Esophagus (tissue), 2 donors: ENCODE measurements at regions not wholly inside any gene's neighbourhood (a gene's known extent, or its start where the extent isn't known, plus 50 kb on each side); places are given as distances from the start of the nearest gene placed in this dataset.

Experiments
- H3K27ac ChIP-seq, 2 donors: one replicate each; pipeline ENCODE4 v1.5.1; 2013; ENCODE audit warnings: low read depth in 2 of 2, mild to moderate bottlenecking in 2 of 2, inconsistent platforms in 1 of 2, low read length in 1 of 2, moderate library complexity in 1 of 2
- H3K27me3 ChIP-seq, 2 donors: one replicate each; pipeline ENCODE4 v1.6.1; 2013; ENCODE audit warnings: low read length in 2 of 2, control low read depth in 1 of 2, mild to moderate bottlenecking in 1 of 2; ENCODE audit not compliant: insufficient read depth in 2 of 2, control insufficient read depth in 1 of 2
- H3K36me3 ChIP-seq, 2 donors: one replicate each; pipeline ENCODE4 v1.6.1; 2013; ENCODE audit warnings: low read length in 1 of 2; ENCODE audit not compliant: control insufficient read depth in 2 of 2, insufficient read depth in 2 of 2
- H3K4me1 ChIP-seq, 2 donors: one replicate each; pipeline ENCODE4 v1.6.1; 2013; ENCODE audit warnings: low read length in 1 of 2; ENCODE audit not compliant: control insufficient read depth in 2 of 2, insufficient read depth in 2 of 2
- H3K4me3 ChIP-seq, 2 donors: one replicate each; pipeline ENCODE4 v1.5.1; 2013; ENCODE audit warnings: low read length in 2 of 2, mild to moderate bottlenecking in 2 of 2, low read depth in 1 of 2, moderate library complexity in 1 of 2
- H3K9me3 ChIP-seq, 2 donors: one replicate each; pipeline ENCODE4 v1.6.1; 2013; ENCODE audit warnings: mild to moderate bottlenecking in 2 of 2, low read depth in 1 of 2, low read length in 1 of 2, moderate library complexity in 1 of 2; ENCODE audit not compliant: control insufficient read depth in 2 of 2, insufficient read depth in 1 of 2
- WGBS, 2 donors: extraction: QIAGEN DNeasy Blood & Tissue Kit; methylation state at CpG; one replicate each; pipeline ENCODE4 v1.1.7; 2013; 5-methylcytosine and 5-hydroxymethylcytosine counted together
- donor health status: healthy with polysubstance abuse.
- donor health status: Bipolar disorder and iron deficiency.

- Histone ChIP-seq H3K36me3 (no peaks in the 10 kb centered on the region), H3K4me1 (no peaks in the 10 kb centered on the region), H3K4me3 (no peak overlapping the region), H3K27ac (no peak overlapping the region), H3K27me3 (no peaks in the 10 kb centered on the region), H3K9me3 (no peaks in the 10 kb centered on the region)
- 42 to 58% methylated on average over 3 of the region's 3 CpGs for WGBS, 2 donors
Measured at GRCh38 chr14:87148655-87149054, 844.3 kb downstream of the GALC start.

GRCh38 chr14:87142551-87143211 lies 850.3 kb downstream of the GALC start:
- Histone ChIP-seq H3K4me1 (no peaks in the 10 kb centered on the region), H3K4me3 (no peak overlapping the region), H3K27me3 (no peaks in the 10 kb centered on the region), H3K27ac (no peak overlapping the region), H3K9me3 (no peaks in the 10 kb centered on the region), H3K36me3 (no peaks in the 10 kb centered on the region)
- WGBS, 2 donors: 73 to 86% methylated on average over 3 of the region's 3 CpGs

DNA sequence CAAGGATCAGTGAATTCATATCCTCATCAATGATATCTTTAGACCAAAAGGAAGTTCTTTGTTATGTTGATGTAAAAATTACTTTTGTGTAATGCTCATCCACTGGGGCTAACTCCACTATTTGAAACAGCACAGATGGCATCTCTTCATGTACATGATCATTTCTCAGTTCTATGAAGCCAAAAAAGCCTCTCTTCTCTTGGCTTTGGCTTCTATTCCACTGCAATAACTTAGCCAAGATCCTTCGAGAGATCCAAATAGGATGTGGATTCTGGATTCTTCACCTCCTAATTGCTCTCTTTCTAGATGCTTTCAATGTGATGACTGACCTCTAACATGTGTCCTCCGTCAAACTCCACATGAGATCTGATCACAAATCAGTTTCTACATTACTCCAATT lies 851.2 kb downstream of the GALC start:
- Histone ChIP-seq H3K4me1 (no peaks in the 10 kb centered on the region), H3K4me3 (no peak overlapping the region), H3K36me3 (no peaks in the 10 kb centered on the region), H3K27ac (no peak overlapping the region), H3K27me3 (no peaks in the 10 kb centered on the region), H3K9me3 (no peaks in the 10 kb centered on the region)
- WGBS, 2 donors: 56 to 60% methylated on average over 2 of the region's 2 CpGs

- Histone ChIP-seq H3K27me3 (no peaks in the 10 kb centered on the region), H3K9me3 (no peaks in the 10 kb centered on the region), H3K4me3 (no peak overlapping the region), H3K4me1 (no peaks in the 10 kb centered on the region), H3K36me3 (no peaks in the 10 kb centered on the region), H3K27ac (no peak overlapping the region)
- WGBS, 2 donors: 64 to 72% methylated on average over 2 of the region's 2 CpGs
Measured at GRCh38 chr14:87139299-87139698, 853.7 kb downstream of the GALC start.

GRCh38 chr14:87133073-87133801 lies 859.7 kb downstream of the GALC start:
- Histone ChIP-seq H3K27me3 (no peaks in the 10 kb centered on the region), H3K36me3 (no peaks in the 10 kb centered on the region), H3K4me3 (no peak overlapping the region), H3K4me1 (no peaks in the 10 kb centered on the region), H3K27ac (no peak overlapping the region), H3K9me3 (no peaks in the 10 kb centered on the region)
- WGBS, 2 donors: 36 to 52% methylated on average over 4 of the region's 4 CpGs

GRCh38 chr14:87131879-87132278 lies 861.1 kb downstream of the GALC start:
- Histone ChIP-seq H3K36me3 (no peaks in the 10 kb centered on the region), H3K27ac (no peak overlapping the region), H3K4me3 (no peak overlapping the region), H3K27me3 (no peaks in the 10 kb centered on the region), H3K9me3 (no peaks in the 10 kb centered on the region), H3K4me1 (no peaks in the 10 kb centered on the region)
- 28 to 46% methylated on average over 5 of the region's 5 CpGs for WGBS, 2 donors

GRCh38 chr14:87122166-87122565 lies 870.8 kb downstream of the GALC start:
- Histone ChIP-seq H3K4me3 (no peak overlapping the region), H3K27me3 (no peaks in the 10 kb centered on the region), H3K4me1 (no peaks in the 10 kb centered on the region), H3K36me3 (no peaks in the 10 kb centered on the region), H3K27ac (no peak overlapping the region), H3K9me3 (no peaks in the 10 kb centered on the region)

DNA sequence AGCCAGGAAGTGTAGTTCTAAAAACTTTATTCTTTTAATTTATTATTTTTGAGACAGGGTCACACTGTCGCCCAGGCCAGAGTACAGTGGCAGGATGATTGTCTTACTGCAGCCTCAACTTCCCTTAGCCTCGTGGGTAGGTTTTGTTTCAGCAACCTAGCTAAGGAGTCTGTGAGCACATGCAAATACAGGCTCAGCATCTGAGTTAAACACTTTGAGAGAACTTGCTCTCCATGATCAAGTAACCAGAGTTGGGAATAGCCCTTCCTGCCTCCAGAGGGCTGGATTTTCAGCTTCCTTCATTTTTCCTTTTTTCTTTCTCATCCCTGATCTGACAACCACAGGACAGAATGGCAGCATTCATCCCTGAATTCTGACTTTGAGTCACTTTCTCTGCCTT lies 871.3 kb downstream of the GALC start:
- H3K4me3 ChIP-seq: no peak overlapping the region
- H3K9me3 ChIP-seq: no peaks in the 10 kb centered on the region
- H3K27me3 ChIP-seq: no peaks in the 10 kb centered on the region
- H3K4me1 ChIP-seq: no peaks in the 10 kb centered on the region
- no peaks in the 10 kb centered on the region for H3K36me3 ChIP-seq
- no peak overlapping the region for H3K27ac ChIP-seq
- 63 to 66% methylated on average over 2 of the region's 2 CpGs for WGBS, 2 donors

DNA sequence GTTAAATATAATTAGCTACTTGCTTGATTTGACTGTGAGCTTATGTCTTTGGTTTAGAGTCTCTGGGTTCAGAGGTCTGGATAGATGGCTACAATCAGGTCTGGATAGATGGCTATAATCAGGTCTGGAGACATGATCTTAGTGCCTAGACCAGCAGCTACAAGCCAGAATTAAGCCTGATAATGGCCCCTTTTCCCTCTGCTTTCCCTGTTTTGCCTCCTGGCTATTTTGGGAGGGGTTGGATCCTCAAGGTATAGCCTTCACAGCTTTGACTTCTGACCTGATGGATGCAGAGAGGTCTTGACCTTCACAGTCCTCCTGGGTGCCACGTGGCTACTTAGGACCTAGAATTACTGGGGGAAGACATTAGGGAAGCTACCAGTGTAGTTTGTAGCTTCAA lies 877.7 kb downstream of the GALC start:
- no peaks in the 10 kb centered on the region for H3K27me3 ChIP-seq
- no peaks in the 10 kb centered on the region for H3K9me3 ChIP-seq
- no peak overlapping the region for H3K27ac ChIP-seq
- WGBS, 2 donors: 29 to 30% methylated on average over 1 of the region's 1 CpG
- no peaks in the 10 kb centered on the region for H3K36me3 ChIP-seq
- H3K4me3 ChIP-seq: no peak overlapping the region
- H3K4me1 ChIP-seq: no peaks in the 10 kb centered on the region

DNA sequence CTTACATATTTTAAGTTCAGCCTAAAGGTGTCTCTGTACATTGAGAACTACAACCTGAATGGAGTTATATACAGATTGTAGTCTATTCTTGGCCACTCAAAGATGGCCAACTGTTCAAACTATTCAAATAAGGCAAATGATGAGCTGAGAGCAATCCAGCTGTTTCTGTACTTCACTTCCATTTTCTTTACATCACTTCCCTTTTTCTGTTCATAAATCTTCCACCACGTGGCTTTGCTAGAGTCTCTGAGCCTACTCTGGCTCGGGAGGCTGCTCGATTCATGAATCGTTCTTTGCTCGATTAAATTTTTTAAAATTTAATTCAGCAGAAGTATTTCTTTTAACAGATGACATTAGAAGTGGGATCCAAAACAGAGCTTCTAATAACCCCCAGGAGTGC lies 879.7 kb downstream of the GALC start:
- no peaks in the 10 kb centered on the region for H3K9me3 ChIP-seq

More for the DNA sequence above, 879.7 kb downstream of the GALC start:
- Histone ChIP-seq H3K27ac (no peak overlapping the region), H3K4me3 (no peak overlapping the region), H3K4me1 (no peaks in the 10 kb centered on the region), H3K27me3 (no peaks in the 10 kb centered on the region), H3K36me3 (no peaks in the 10 kb centered on the region)
- 76 to 79% methylated on average over 5 of the region's 5 CpGs for WGBS, 2 donors
